Breast epithelium (tissue), 4 donors: ENCODE measurements at regions not wholly inside any gene's neighbourhood (a gene's known extent, or its start where the extent isn't known, plus 50 kb on each side); places are given as distances from the start of the nearest gene placed in this dataset.

Experiments used
- DNase-seq, 2 donors: peaks; one replicate each; pipeline ENCODE4 v3.0.0-alpha.2; 2019; ENCODE audit warnings: low spot score in 2 of 2
- H3K27ac ChIP-seq, 2 donors: fragments of 200-600 bp; sonication (generic) in 1 of 2; one replicate each; pipeline ENCODE4 v1.5.1; 2016 to 2019; ENCODE audit warnings: mild to moderate bottlenecking in 1 of 2
- H3K27me3 ChIP-seq, 2 donors: fragments of 200-600 bp; sonication (generic) in 1 of 2; one replicate each; pipeline versions ENCODE4 v1.5.1 to v1.6.0; 2017 to 2019; ENCODE audit warnings: control low read depth in 1 of 2, mild to moderate bottlenecking in 1 of 2
- H3K36me3 ChIP-seq: fragments of 200-600 bp; one replicate; pipeline ENCODE4 v1.5.1; 2019
- H3K4me1 ChIP-seq, 2 donors: fragments of 200-600 bp; sonication (generic); one replicate each; pipeline ENCODE4 v1.5.1; 2016 to 2019; ENCODE audit warnings: control low read depth in 1 of 2
- H3K4me3 ChIP-seq, 3 donors: fragments of 200-600 bp; sonication (generic); 1 replicate in 2 of 3; 2 replicates in 1 of 3; pipeline ENCODE4 v1.5.1; 2016 to 2019; ENCODE audit warnings: mild to moderate bottlenecking in 3 of 3, moderate library complexity in 2 of 3
- H3K9me3 ChIP-seq, 2 donors: fragments of 200-600 bp; sonication (generic) in 1 of 2; one replicate each; pipeline ENCODE4 v1.5.1; 2016 to 2019; ENCODE audit warnings: control low read depth in 1 of 2
- CTCF ChIP-seq, 3 donors: fragments of 450-650 bp; IDR thresholded peaks; one replicate each; pipeline ENCODE4 v1.5.1; 2016 to 2017; ENCODE audit warnings: antibody characterized with exemption in 3 of 3, mild to moderate bottlenecking in 3 of 3, moderate library complexity in 3 of 3
- POLR2A ChIP-seq: fragments of 450-650 bp; IDR thresholded peaks from one replicate; pipeline ENCODE4 v1.6.1; 2016; ENCODE audit warnings: antibody characterized with exemption, mild to moderate bottlenecking, moderate library complexity
- POLR2AphosphoS5 ChIP-seq, 3 donors: sonication (generic); formaldehyde crosslinking; IDR thresholded peaks; one replicate each; pipeline ENCODE4 v1.6.1; 2017; ENCODE audit warnings: antibody characterized with exemption in 3 of 3
- intact Hi-C: fragments of 100-400 bp; cut with DNase I; formaldehyde crosslinking; loops from one replicate; pipeline ENCODE4 v1.15.1; 2023; ENCODE audit warnings: low total_unique reads

- intact Hi-C loops, result no loop called here
- TF ChIP-seq POLR2AphosphoS5 (IDR thresholded peaks at IDR 0.05), result no peak
- no peak for TF ChIP-seq CTCF (IDR thresholded peaks at IDR 0.05)
- Histone ChIP-seq H3K4me3 (no peak overlapping the region), H3K27me3 (no peaks in the 10 kb centered on the region), H3K9me3 (no peaks in the 10 kb centered on the region), H3K4me1 (no peaks in the 10 kb centered on the region), H3K36me3 (no peaks in the 10 kb centered on the region), H3K27ac (no peak overlapping the region)
- DNase-seq, result no peak
Measured at GRCh38 chr5:3698412-3698811, 102.8 kb downstream of the IRX1 start.

DNA sequence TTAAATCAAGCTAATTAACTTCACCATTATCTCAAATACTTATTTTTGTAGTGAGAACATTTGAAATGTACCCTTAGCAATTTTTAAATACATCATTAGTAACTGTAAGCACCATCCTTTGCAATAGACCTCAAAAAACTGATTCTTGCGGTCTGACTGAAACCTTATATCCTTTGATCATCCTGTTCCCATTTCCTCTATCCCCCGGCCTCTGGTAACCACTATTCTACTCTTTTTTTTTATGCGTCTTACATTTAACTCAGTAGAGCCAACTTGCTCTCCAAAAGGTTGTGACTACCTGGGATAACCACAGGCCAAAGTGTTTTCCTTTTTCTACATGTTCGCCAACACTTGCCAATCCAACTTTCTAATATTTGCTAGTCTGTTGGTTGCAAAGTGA lies 106.1 kb downstream of the IRX1 start:
- H3K36me3 ChIP-seq, result no peaks in the 10 kb centered on the region
- H3K4me1 ChIP-seq, result no peaks in the 10 kb centered on the region
- no peak overlapping the region for H3K4me3 ChIP-seq
- intact Hi-C loops, result no loop called here
- TF ChIP-seq POLR2A (no peak), POLR2AphosphoS5 (IDR thresholded peaks at IDR 0.05) (no peak), CTCF (IDR thresholded peaks at IDR 0.05) (no peak)
- no peak for DNase-seq
- H3K27ac ChIP-seq, result no peak overlapping the region
- H3K27me3 ChIP-seq, result no peaks in the 10 kb centered on the region
- no peaks in the 10 kb centered on the region for H3K9me3 ChIP-seq

GRCh38 chr5:3704661-3705060 lies 109.0 kb downstream of the IRX1 start:
- Histone ChIP-seq H3K4me3 (no peak overlapping the region), H3K9me3 (no peaks in the 10 kb centered on the region), H3K27me3 (no peaks in the 10 kb centered on the region), H3K27ac (no peak overlapping the region), H3K36me3 (no peaks in the 10 kb centered on the region), H3K4me1 (no peaks in the 10 kb centered on the region)
- no peak for DNase-seq
- intact Hi-C loops, result no loop called here
- no peak for TF ChIP-seq CTCF (IDR thresholded peaks at IDR 0.05)
- TF ChIP-seq POLR2AphosphoS5 (IDR thresholded peaks at IDR 0.05), result no peak
- TF ChIP-seq POLR2A, result no peak

GRCh38 chr5:3709068-3709716 lies 113.6 kb downstream of the IRX1 start:
- Histone ChIP-seq H3K4me3 (no peak overlapping the region), H3K27ac (no peak overlapping the region), H3K4me1 (no peaks in the 10 kb centered on the region), H3K9me3 (no peaks in the 10 kb centered on the region), H3K27me3 (no peaks in the 10 kb centered on the region), H3K36me3 (no peaks in the 10 kb centered on the region)
- DNase-seq, result no peak
- intact Hi-C loops, result no loop called here
- TF ChIP-seq POLR2A, result no peak
- TF ChIP-seq POLR2AphosphoS5 (IDR thresholded peaks at IDR 0.05), result no peak
- no peak for TF ChIP-seq CTCF (IDR thresholded peaks at IDR 0.05)

- no peaks in the 10 kb centered on the region for H3K27me3 ChIP-seq
- H3K36me3 ChIP-seq, result no peaks in the 10 kb centered on the region
- no peak overlapping the region for H3K4me3 ChIP-seq
- no peak overlapping the region for H3K27ac ChIP-seq
- intact Hi-C loops, result loop anchor here (10.0 kb wide), 1 partner anchor 1015 kb away; no protein-coding TSS in a partner anchor
- no peak for TF ChIP-seq POLR2AphosphoS5 (IDR thresholded peaks at IDR 0.05)
- no peak for TF ChIP-seq POLR2A
- no peak for TF ChIP-seq CTCF (IDR thresholded peaks at IDR 0.05)
- DNase-seq, result no peak
- no peaks in the 10 kb centered on the region for H3K9me3 ChIP-seq
- H3K4me1 ChIP-seq, result no peaks in the 10 kb centered on the region
Measured at GRCh38 chr5:3709717-3710348, 114.2 kb downstream of the IRX1 start.
